K562 (cell line): ENCODE measurements at regions not wholly inside any gene's neighbourhood (a gene's known extent, or its start where the extent isn't known, plus 50 kb on each side); places are given as distances from the start of the nearest gene placed in this dataset.

Source experiments
- ATAC-seq: fragments of 200-7000 bp; cut with Tn5 transposase; 3 replicates; pipeline ENCODE4 v1.9.1; 2020; ENCODE audit warnings: moderate library complexity
- BruUV-seq: library from RNA; stranded (reverse); fragments of 400-500 nt; replicated peaks from 2 replicates; lab custom pipeline; 2021; lab: Mats Ljungman, UMichigan
- CTCF ChIA-PET: fragments of 300-600 bp; formaldehyde crosslinking; extraction: SDS; loops from one replicate; lab custom pipeline; 2021; ENCODE audit warnings: low intra/inter-chr PET ratio; lab: Yijun Ruan, JAX
- POLR2A ChIA-PET: fragments of 300-600, 350-650 bp; sonication (Branson Sonifier 250); formaldehyde crosslinking; extraction: SDS; loops from one replicate; lab custom pipeline; 2021; ENCODE audit warnings: antibody characterized with exemption, inconsistent platforms; lab: Yijun Ruan, JAX
- DNase-seq, 4 experiments: peaks; one replicate each; pipeline versions ENCODE4 v3.0.0 to v3.0.0-alpha.2; 2011 to 2018; ENCODE audit warnings: low spot score in 3 of 4, mixed read lengths in 3 of 4; ENCODE audit errors: extremely low read depth in 1 of 4
- FAIRE-seq: peaks from 2 replicates; lab custom pipeline; 2011; peaks lifted over from hg19 to GRCh38; lab: Jason Lieb, UNC
- H2AFZ ChIP-seq: 2 replicates; pipeline ENCODE4 v1.6.0; 2011; ENCODE audit warnings: low read depth, low read length, control low read depth, inconsistent platforms
- H3K27ac ChIP-seq: fragments of 200-600 bp; 3 replicates; pipeline ENCODE4 v1.8.0; 2011; ENCODE audit warnings: low read depth, mild to moderate bottlenecking, control low read depth, inconsistent platforms, low read length, moderate library complexity, mixed read lengths; ENCODE audit errors: extremely low read depth
- H3K27me3 ChIP-seq, 2 experiments: fragments of 300-600 bp in 1 of 2; 2 replicates in 1 of 2; 3 replicates in 1 of 2; pipeline versions ENCODE4 v1.6.0 to v1.8.0; 2011; ENCODE audit warnings: inconsistent platforms in 2 of 2, low read length in 2 of 2, mild to moderate bottlenecking in 1 of 2, mixed read lengths in 1 of 2, moderate library complexity in 1 of 2; ENCODE audit not compliant: control insufficient read depth in 2 of 2, insufficient read depth in 2 of 2
- H3K36me3 ChIP-seq: fragments of 300-600 bp; 3 replicates; pipeline ENCODE4 v1.8.0; 2011; ENCODE audit warnings: mild to moderate bottlenecking, low read length, inconsistent platforms; ENCODE audit not compliant: control insufficient read depth, insufficient read depth
- H3K4me1 ChIP-seq, 2 experiments: fragments of 200-600 bp in 1 of 2; replicated peaks in 1 of 2; 2 replicates in 1 of 2; 3 replicates in 1 of 2; pipeline versions ENCODE4 v1.5.1 to v1.8.0; 2011; ENCODE audit warnings: inconsistent platforms in 2 of 2, low read length in 2 of 2, mild to moderate bottlenecking in 1 of 2, mixed read lengths in 1 of 2, moderate library complexity in 1 of 2; ENCODE audit not compliant: control insufficient read depth in 2 of 2, insufficient read depth in 2 of 2
- H3K4me2 ChIP-seq: 2 replicates; pipeline ENCODE4 v1.6.1; 2011; ENCODE audit warnings: low read length, control low read depth, inconsistent platforms, mixed read lengths; ENCODE audit not compliant: insufficient read depth
- H3K4me3 ChIP-seq: fragments of 200-600 bp; sonication (generic), shearing (Covaris generic); 2 replicates; pipeline ENCODE4 v1.5.1; 2016; ENCODE audit warnings: control low read depth, inconsistent platforms
- H3K79me2 ChIP-seq: fragments of 200-600 bp; 3 replicates; pipeline ENCODE4 v1.8.0; 2011; ENCODE audit warnings: low read length, inconsistent platforms; ENCODE audit not compliant: control insufficient read depth, insufficient read depth
- H3K9ac ChIP-seq, 2 experiments: 2 replicates each; pipeline versions ENCODE4 v1.6.0 to v1.6.1; 2011; ENCODE audit warnings: low read depth in 2 of 2, low read length in 2 of 2, control low read depth in 1 of 2, inconsistent platforms in 1 of 2, mild to moderate bottlenecking in 1 of 2, mixed read lengths in 1 of 2; ENCODE audit not compliant: insufficient read depth in 1 of 2
- H3K9me1 ChIP-seq: one replicate; pipeline ENCODE4 v1.6.0; 2011; ENCODE audit warnings: inconsistent platforms, mild to moderate bottlenecking, low read length, moderate library complexity; ENCODE audit not compliant: control insufficient read depth, insufficient read depth
- H3K9me3 ChIP-seq: replicated peaks from 2 replicates; pipeline ENCODE4 v1.5.1; 2011; ENCODE audit warnings: low read depth, low read length, inconsistent platforms; ENCODE audit not compliant: control insufficient read depth, insufficient read depth
- H4K20me1 ChIP-seq: replicated peaks from 2 replicates; pipeline ENCODE4 v1.6.1; 2011; ENCODE audit warnings: low read length, inconsistent platforms, mixed read lengths; ENCODE audit not compliant: control insufficient read depth, insufficient read depth
- STAT5B ChIP-seq: fragments of 250-450 bp; sonication (Bioruptor Pico); IDR thresholded peaks from 2 replicates; pipeline ENCODE4 v1.8.0; 2021; ENCODE audit warnings: mild to moderate bottlenecking, inconsistent platforms
- ZNF407 ChIP-seq: fragments of 450-650 bp; IDR thresholded peaks from 2 replicates; pipeline ENCODE4 v1.6.1; 2016; ENCODE audit warnings: low read depth
- ZNF511 ChIP-seq: sonication (generic); formaldehyde crosslinking; IDR thresholded peaks from 2 replicates; pipeline ENCODE4 v1.8.0; 2022; ENCODE audit warnings: mild to moderate bottlenecking, missing genetic modification reagents
- WGBS: fragments of 100-300 bp; shearing (Covaris generic); methylation state at CpG from one replicate; pipeline ENCODE4 v1.1.6; 2016; ENCODE audit warnings: low coverage, mixed read lengths; ENCODE audit not compliant: insufficient coverage; ENCODE audit errors: missing lambda C conversion rate; 5-methylcytosine and 5-hydroxymethylcytosine counted together
- in situ Hi-C: fragments of 300-500 bp; cut with MboI; formaldehyde crosslinking; loops from 4 replicates; pipeline ENCODE4 v1.15.0; 2018; ENCODE audit warnings: inconsistent platforms, mixed read lengths
- intact Hi-C: fragments of 100-400 bp; cut with micrococcal nuclease; formaldehyde crosslinking; loops from 2 replicates; pipeline ENCODE4 v1.14.2; 2022

- intact Hi-C loops (no loop called here), in situ Hi-C loops (no loop called here)
- Histone ChIP-seq H3K9ac (no peak overlapping the region), H3K27me3 (peaks cover 9 to 61% of the 10 kb centered on the region in 2 experiments; a peak in 3 of 5 replicates), H3K9me1 (no peaks in the 10 kb centered on the region), H3K36me3 (no peaks in the 10 kb centered on the region), H3K9me3 (no peaks in the 10 kb centered on the region), H2AFZ (no peak overlapping the region), H3K27ac (no peak overlapping the region), H3K4me1 (no peaks in the 10 kb centered on the region; a peak in 1 of 5 replicates), H3K79me2 (no peaks in the 10 kb centered on the region), H3K4me3 (no peak overlapping the region), H4K20me1 (peaks cover 6% of the 10 kb centered on the region; the same call in 1 of the 2 replicates), H3K4me2 (no peak overlapping the region)
- CTCF ChIA-PET, result no interaction called here
- POLR2A ChIA-PET, result interaction anchor here (0.6 to 0.8 kb wide), 3 partner anchors 15 to 92 kb away, joined by 3 read pairs; no protein-coding TSS in a partner anchor
- TF ChIP-seq ZNF511 (no peak), ZNF407 (no peak), STAT5B (CRISPR knock-in tag) (no peak)
- no peak for DNase-seq
- WGBS, result 0% methylated on average over 24 of the region's 27 CpGs
- no peak for FAIRE-seq
- ATAC-seq, result no peak
- no TSS peak for BruUV-seq
Measured at GRCh38 chr16:86217001-86217890, 293.1 kb upstream of the FOXF1 start.
